Endothelial cell of hepatic sinusoid (primary cell): ENCODE measurements at regions not wholly inside any gene's neighbourhood (a gene's known extent, or its start where the extent isn't known, plus 50 kb on each side); places are given as distances from the start of the nearest gene placed in this dataset.
"Not testable (repeated sequence)": the region's sequence is repeated elsewhere in the genome, so short reads cannot be mapped to it uniquely, and the experiment has no call there.

Experiments used
- in situ Hi-C: cut with HindIII; loops from 2 replicates; pipeline ENCODE4 v1.10.0; 2017; ENCODE audit warnings: low sequenced_read_pairs

DNA sequence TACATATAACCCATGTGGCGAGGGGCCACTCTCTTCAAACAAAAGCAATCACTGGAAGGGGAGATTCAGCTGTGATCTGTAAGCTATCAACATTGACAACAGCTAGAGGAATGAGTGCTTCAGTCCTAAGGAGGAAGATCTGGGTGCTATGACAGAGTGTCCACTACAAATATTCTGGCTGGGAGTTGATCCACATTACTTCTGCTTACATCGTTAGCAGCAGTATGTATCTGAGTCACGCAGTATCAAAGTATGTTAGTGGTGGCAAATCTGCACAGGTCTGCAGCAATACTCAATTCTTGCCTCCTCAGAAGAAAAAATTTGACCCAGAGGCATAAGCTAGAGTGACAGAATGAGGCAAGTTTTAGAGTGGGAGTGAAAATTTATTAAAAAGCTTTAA, 267.0 kb downstream of the PTH2R start:
- in situ Hi-C loops = loop anchor here (5.0 kb wide), 1 partner anchor 46 kb away; no protein-coding TSS in a partner anchor

DNA sequence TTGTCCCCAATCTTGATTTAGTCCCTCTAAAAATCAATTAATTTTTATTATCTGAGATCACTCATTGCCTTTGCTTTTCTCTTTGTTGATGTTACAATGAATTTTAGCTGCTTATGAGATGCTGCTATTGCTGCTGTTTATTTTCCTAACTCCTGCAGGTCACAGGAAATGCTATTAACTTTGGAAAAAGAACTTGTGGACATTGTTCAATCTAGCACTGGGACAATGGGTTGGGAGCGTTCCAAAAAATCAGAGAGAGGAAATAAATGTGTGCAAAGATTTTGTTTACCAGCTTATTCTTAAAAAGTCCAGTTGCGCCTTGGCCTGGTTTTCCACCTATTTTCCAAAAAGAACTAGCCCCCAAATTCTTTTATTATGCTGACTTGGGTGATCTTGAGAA, 268.3 kb downstream of the PTH2R start:
- in situ Hi-C loops = loop anchor here (5.0 kb wide), 1 partner anchor 48 kb away; no protein-coding TSS in a partner anchor

DNA sequence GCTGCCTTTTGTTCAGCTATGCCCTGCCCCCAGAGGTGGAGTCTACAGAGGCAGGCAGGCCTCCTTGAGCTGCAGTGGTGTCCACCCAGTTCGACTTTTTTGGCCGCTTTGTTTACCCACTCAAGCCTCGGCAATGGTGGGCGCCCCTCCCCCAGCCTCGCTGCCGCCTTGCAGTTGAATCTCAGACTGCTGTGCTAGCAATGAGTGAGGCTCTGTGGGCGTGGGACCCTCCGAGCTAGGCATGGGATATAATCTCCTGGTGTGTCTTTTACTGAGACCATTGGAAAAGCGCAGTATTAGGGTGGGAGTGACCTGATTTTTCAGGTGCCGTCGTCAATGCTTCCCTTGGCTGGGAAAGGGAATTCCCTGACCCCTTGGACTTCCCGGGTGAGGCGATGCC, 279.3 kb downstream of the PTH2R start:
- in situ Hi-C loops = not testable (repeated sequence)

DNA sequence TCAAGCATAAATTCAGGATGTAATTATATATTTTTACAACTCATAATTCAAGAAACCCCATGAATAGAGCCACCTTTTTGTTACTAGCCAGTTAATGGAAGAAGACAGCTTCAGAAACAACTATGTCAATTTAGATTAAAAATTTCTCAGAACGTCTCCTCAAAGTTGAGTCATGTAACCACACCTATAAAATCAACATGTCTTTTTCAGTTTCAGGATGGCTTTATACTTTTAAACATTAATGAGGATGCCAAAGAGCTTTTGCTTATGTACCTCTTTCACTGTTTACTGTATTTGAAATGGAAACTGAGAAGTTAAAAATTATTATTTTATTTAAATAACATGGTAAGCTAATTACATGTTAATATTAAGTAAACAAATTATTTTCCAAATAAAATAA, 280.1 kb downstream of the PTH2R start:
- in situ Hi-C loops = no loop called here

DNA sequence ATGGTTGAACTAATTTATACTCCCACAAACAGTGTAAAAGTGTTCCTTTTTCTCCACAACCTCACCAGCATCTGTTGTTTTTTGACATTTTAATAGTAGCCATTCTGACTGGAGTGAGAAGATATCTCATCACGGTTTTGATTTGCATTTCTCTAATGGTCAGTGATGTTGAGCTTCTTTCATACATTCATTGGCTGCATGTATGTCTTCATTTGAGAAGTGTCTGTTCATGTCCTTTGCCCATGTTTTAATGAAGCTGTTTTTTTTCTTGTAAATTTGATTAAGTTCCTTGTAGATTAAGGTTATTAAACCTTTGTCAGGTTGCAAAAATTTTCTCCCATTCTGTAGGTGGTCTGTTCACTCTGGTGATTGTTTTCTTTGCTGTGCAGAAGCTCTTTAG, 281.1 kb downstream of the PTH2R start:
- in situ Hi-C loops = not testable (repeated sequence)

DNA sequence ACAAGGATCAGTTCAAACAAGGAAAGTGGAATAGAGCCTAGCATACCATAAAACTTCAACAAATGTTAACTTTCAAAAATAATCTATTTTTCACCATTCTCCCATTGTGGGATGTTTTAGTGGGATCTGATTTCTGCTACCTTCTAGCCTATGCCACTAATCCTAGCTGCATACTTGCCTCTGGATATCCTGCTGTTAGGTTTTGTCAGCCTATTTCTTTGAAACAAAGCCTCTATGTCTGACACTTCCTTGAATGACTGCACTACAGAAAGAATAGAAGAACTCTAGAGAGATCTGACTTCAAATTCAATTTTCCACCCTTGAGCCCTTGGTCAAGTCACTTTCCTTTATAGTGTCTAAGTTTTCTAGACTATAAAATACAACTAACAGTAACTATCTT, 291.5 kb downstream of the PTH2R start:
- in situ Hi-C loops = no loop called here

DNA sequence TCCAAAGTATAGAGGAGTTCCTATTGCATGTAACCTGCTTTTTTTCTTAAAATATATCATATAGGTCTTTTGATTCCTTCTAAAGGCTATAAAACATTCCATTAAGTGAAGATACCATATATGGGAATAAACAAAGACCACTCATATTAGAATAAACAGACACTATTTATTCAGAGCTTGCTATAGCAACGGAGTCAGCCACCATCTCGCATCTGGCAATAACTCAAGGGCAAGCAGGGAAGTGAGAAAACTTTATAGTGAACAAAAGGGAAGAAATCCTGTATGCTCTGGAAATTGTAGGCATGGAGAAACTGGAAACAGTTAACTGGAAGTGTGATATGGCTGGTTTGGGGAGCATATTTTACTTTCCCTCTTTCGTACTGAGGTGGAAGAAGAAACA, 301.9 kb downstream of the PTH2R start:
- in situ Hi-C loops = no loop called here

DNA sequence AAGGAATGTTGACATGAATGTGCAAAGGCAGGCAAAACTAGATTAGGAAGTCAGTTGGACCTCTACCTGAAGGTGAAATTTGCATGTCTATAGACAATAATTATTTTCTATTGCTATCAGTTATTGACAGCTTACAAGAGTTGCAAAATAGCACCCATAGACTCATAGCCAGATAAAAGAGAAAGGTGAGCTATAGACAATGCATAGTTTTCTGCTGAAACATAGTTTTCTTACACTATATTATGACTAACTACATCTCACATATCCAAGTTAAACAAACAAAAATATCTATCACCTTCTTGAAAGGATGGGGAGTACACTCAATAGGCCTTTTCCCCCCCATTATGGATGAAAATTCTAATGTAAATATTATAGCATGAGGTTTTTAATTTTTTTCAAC, 305.0 kb downstream of the PTH2R start:
- in situ Hi-C loops = no loop called here

DNA sequence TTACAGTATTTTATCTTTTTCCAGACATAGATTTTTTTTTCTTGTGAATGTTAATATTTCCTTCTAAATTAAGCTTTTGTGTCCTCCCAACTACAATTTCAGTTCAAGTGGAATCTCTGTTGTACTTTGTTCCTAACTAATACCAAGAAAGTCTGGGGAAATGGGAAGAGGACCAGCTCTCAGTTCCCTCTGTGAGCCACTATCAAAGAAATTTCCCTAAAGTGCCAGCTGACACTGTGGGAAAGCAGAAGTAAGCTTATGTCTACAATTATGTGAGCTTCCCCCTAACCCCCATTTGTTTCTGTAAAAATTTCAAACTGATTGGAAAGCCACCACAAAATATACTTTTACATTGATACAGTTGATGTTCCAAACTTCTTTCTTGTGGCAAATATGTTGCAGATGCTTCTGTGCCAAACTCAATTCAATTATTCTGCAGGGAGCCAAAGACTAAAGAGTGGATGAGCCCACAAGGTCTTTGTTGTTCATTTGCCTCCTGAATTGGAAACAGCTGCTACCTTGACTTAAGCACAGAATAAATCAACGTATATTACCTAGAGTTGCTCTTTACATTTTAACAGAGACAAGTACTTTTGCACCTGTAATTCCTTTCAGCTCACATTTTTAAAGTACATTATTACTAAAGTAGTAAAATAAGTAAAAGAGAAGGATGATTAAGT, 306.6 kb downstream of the PTH2R start:
- in situ Hi-C loops = no loop called here

DNA sequence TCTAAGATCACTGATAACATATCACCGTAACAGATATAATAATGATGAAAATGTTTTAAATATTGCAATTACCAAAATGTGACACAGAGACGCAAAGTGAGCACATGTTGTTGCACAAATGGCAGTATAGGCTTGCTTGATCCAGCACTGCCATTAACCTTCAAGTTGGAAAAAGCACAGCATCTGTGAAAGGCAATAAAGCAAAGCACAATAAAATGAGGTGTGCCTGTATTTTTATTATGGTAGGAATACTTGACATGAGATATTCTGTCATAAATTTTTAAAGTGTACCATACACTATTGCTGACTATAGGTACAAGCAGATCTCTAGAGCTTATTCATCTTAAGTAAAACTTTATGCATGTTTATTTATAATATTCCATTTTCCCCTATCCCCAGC, 312.2 kb downstream of the PTH2R start:
- in situ Hi-C loops = no loop called here

DNA sequence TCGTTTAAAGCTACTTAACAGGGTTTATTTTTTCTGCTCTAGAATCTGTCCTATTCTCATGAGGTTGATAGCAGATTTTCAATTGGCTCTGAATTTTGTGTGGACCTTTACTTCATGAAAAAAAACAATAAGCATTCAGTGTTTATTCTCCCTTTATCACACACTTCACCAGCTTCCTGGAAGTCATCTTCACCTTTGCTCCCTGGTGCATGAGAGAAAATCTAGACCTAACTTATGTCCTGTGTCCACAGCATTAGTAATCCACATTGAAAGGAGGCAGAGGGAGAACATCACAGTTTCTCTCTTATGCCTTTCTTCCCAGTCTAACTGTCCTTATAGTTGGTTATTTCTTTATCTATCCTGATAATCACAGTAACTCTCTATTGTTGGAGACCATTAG, 316.1 kb downstream of the PTH2R start:
- in situ Hi-C loops = no loop called here

DNA sequence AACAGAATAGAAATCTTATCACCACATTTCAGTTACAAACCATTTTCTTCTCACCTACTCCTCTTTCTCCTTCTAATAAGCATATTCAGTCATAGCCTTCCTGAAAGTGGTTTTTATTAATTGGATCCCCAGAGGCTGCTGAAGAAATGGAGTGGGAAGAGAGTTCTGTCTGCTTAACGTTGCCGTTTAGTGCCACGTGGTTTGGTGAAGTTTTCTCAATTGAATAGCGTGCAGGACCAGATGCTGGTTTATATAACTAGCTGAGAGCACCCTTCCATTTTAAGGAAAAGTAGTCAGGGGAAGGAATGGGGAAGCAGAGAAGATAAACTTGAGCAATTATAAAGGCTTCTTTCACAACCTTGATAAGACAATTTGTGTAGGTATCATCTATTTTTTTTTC, 318.7 kb downstream of the PTH2R start:
- in situ Hi-C loops = no loop called here

DNA sequence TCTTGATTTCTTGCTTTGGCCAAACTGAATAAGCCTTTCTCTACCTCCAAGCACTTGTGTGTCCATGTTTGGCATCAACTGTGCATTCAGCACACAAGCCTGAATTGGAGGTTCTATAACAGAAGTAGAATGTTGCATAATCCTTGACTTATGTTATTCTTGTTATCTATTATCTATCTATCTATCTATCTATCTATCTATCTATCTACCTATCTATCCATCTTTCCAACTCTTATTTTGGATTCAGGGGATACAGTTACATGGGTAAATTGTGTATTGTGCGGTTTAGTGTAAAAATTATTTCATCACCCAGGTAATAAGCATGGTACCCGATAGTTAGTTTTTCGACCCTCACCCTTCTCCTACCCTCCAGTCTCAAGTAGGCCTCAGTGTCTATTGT, 319.6 kb downstream of the PTH2R start:
- in situ Hi-C loops = no loop called here

DNA sequence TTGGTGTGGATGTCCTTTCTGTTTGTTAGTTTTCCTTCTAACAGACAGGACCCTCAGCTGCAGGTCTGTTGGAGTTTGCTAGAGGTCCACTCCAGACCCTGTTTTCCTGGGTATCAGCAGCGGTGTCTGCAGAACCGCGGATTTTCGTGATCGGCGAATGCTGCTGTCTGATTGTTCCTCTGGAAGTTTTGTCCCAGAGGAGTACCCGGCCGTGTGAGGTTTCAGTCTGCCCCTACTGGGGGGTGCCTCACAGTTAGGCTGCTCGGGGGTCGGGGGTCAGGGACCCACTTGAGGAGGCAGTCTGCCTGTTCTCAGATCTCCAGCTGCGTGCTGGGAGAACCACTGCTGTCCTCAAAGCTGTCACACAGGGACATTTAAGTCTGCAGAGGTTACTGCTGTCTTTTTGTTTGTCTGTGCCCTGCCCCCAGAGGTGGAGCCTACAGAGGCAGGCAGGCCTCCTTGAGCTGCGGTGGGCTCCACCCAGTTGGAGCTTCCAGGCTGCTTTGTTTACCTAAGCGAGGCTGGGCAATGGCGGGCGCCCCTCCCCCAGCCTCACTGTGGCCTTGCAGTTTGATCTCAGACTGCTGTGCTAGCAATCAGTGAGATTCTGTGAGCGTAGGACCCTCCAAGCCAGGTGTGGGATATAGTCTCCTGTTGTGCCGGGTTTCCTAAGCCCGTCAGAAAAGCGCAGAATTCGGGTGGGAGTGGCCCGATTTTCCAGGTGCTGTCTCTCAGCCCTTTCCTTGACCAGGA, 345.2 kb downstream of the PTH2R start:
- in situ Hi-C loops = not testable (repeated sequence)

DNA sequence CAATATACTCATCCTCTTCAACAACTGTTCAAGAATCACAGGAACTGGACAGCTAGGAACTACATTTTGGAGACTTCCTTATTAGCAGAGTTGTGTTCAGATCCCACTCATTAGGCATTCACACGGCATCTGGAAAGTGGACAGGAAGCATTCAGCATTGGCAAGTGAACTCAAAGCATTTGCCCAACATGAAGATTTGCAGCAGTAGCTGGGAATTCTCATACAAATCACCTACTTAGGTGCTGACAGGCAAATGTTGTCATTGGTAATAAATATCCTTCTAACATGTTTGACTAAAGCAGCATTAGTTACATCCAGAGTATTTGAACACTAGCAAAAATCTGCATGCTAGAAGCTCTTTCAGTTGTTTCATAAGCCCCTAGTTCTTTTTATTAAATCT, 350.8 kb downstream of the PTH2R start:
- in situ Hi-C loops = no loop called here

DNA sequence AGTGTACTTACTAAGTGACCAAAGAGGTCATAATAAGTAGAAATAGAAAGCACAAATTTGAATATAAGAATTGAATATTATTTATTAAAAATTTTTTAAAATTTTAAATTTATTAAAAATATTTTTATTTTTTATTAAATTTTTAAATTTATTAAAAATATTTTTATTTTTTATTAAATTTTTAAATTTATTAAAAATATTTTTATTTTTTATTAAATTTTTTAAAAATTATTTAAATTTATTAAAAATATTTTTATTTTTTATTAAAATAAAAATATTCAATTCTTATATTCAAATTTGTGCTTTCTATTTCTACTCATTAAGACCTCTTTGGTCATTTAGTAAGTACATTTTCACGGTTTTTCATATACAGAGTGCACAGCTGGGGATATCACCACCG, 366.5 kb downstream of the PTH2R start:
- in situ Hi-C loops = not testable (repeated sequence)

DNA sequence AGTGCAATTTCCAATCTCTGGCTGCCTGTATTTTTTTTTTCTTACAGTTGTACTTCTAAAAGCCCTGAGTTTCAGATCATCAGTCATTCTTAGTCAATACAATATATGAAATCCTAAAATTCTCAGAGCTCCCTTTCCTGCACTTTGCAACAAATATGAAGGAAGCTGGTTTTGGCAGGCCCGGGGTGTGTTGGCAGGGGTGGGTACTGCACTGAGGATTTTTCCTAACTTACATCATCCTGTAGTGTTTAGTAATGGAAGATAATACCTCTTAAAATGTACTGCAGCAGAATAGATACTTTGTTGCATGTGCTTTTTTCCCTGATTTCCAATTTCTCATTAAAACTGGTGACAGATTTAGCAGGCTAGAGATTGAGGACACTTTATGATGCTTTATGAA, 374.6 kb downstream of the PTH2R start:
- in situ Hi-C loops = no loop called here

DNA sequence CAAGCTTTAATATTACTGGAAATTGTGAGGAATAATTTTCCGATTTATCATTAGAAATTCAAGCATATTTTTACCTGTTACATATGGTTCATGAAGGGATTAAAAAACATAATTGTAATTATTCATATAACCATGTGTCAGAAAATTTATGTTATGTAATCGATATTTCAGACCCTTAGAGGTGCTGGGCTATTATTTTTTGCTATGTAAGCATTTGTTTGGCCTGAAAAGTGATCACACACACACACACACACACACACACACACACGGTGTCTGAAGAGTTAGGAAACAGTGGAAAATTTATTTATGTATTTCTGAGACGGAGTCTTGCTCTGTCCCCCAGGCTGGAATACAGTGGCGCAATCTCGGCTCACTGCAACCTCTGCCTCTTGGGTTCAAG, 375.5 kb downstream of the PTH2R start:
- in situ Hi-C loops = no loop called here

DNA sequence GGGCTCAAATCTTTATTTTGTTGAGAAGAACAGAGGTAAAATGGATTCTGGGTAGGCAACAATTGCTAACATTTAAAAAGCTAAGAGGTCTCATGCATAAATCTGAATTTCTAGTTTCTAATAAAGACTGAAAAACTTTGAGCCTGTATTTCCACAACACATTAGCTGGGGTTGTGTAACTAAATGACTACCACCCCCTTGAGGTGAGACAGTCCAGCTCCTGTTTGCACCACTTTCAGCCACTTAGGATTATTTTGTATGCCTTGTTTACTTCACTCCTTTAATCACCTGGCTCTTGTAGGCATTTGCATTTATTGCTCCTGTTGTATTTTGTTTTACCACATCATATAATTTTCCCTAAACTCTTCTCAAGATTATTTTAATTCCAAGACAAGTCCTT, 376.6 kb downstream of the PTH2R start:
- in situ Hi-C loops = no loop called here

DNA sequence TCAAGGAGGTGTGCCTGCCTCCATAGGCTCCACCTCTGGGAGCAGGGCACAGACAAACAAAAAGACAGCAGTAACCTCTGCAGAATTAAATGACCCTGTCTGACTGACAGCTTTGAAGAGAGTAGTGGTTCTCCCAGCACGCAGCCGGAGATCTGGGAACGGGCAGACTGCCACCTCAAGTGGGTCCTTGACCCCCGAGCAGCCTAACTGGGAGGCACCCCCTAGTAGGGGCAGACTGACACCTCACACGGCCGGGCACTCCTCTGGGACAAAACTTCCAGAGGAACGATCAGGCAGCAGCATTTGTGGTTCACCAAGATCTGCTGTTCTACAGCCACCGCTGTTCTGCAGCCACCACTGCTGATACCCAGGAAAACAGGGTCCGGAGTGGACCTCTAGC, 378.2 kb downstream of the PTH2R start:
- in situ Hi-C loops = not testable (repeated sequence)

DNA sequence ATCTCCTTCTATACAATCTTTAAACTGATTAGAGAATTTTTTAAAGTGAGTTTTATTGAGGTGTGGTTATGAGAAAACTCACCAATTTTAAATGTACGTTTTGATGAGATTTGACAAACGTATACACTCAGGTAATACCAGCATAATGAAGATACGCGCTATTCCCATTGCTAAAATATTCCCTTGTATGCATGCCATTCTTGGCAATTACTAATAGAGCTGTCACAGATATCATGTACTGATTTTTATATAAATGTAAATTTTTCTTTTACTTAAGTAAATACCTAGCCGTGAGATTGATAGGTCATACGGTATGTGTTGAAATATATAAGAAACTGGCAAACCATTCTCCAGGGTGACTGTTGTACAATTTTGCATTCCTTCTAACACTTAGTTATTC, 384.7 kb downstream of the PTH2R start:
- in situ Hi-C loops = loop anchor here (5.0 kb wide), 1 partner anchor 54 kb away; no protein-coding TSS in a partner anchor

DNA sequence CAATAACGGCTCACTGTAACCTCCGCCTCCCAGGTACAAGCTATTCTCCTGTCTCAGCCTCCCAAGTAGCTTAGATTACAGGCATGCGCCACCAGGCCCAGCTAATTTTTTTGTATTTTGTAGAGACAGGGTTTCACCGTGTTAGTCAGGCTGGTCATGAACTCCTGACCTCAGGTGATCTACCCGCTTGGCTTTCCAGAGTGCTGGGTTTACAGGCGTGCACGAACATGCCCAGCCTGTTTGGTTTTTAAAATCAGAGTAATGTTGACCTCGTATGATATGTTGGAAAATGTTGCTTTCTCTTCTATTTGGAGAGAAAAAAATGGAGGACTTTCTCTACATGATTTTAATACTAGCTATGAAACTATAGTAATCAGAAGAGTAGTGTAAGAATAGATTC, 386.2 kb downstream of the PTH2R start:
- in situ Hi-C loops = loop anchor here (5.0 kb wide), 1 partner anchor 55 kb away; no protein-coding TSS in a partner anchor
